ENCODE measurements at regions not wholly inside any gene's neighbourhood (a gene's known extent, or its start where the extent isn't known, plus 50 kb on each side); places are given as distances from the start of the nearest gene placed in this dataset.

GRCh38 chr6:67501755-67502154 lies 1133.3 kb upstream of the ADGRB3 start:
- no peak overlapping the region for H3K27ac ChIP-seq
- no peaks in the 10 kb centered on the region for H3K9me3 ChIP-seq
- no peak for DNase-seq
- H3K27me3 ChIP-seq: no peaks in the 10 kb centered on the region
- no peaks in the 10 kb centered on the region for H3K4me1 ChIP-seq
- in situ Hi-C loops (cut with MboI; ENCODE audit: low pct_ligation_motif_present in 1 of 4, low pct_unique_long_range_greater_than_20kb in 1 of 4, low sequenced_read_pairs in 3 of 4) (no loop called here), intact Hi-C loops (cut with DNase I; ENCODE audit: low total_unique reads) (no loop called here)
- H3K36me3 ChIP-seq: no peaks in the 10 kb centered on the region
- 43 to 49% methylated on average over 5 of the region's 5 CpGs for WGBS, 2 donors (ENCODE audit: low coverage in 1 of 2)
- H3K4me3 ChIP-seq: no peak overlapping the region
- TF ChIP-seq POLR2AphosphoS5 (IDR thresholded peaks at IDR 0.05): no peak
- no peak for TF ChIP-seq POLR2A (IDR thresholded peaks at IDR 0.05)

GRCh38 chr6:67497749-67498148 lies 1137.3 kb upstream of the ADGRB3 start:
- Histone ChIP-seq H3K36me3 (no peaks in the 10 kb centered on the region), H3K27me3 (no peaks in the 10 kb centered on the region), H3K4me3 (no peak overlapping the region), H3K27ac (no peak overlapping the region), H3K4me1 (no peaks in the 10 kb centered on the region), H3K9me3 (no peaks in the 10 kb centered on the region)
- intact Hi-C loops (cut with DNase I; ENCODE audit: low total_unique reads) (no loop called here), in situ Hi-C loops (cut with MboI; ENCODE audit: low pct_ligation_motif_present in 1 of 4, low pct_unique_long_range_greater_than_20kb in 1 of 4, low sequenced_read_pairs in 3 of 4) (no loop called here)
- no peak for DNase-seq
- no peak for TF ChIP-seq EP300 (IDR thresholded peaks at IDR 0.05; ENCODE audit: low read depth)
- no peak for TF ChIP-seq POLR2A (IDR thresholded peaks at IDR 0.05)
- no peak for TF ChIP-seq POLR2AphosphoS5 (IDR thresholded peaks at IDR 0.05)
- TF ChIP-seq, protein P1, sequence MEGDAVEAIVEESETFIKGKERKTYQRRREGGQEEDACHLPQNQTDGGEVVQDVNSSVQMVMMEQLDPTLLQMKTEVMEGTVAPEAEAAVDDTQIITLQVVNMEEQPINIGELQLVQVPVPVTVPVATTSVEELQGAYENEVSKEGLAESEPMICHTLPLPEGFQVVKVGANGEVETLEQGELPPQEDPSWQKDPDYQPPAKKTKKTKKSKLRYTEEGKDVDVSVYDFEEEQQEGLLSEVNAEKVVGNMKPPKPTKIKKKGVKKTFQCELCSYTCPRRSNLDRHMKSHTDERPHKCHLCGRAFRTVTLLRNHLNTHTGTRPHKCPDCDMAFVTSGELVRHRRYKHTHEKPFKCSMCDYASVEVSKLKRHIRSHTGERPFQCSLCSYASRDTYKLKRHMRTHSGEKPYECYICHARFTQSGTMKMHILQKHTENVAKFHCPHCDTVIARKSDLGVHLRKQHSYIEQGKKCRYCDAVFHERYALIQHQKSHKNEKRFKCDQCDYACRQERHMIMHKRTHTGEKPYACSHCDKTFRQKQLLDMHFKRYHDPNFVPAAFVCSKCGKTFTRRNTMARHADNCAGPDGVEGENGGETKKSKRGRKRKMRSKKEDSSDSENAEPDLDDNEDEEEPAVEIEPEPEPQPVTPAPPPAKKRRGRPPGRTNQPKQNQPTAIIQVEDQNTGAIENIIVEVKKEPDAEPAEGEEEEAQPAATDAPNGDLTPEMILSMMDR (IDR thresholded peaks at IDR 0.05): no peak
- WGBS, 2 donors (ENCODE audit: low coverage in 1 of 2): 40 to 77% methylated on average over 1 of the region's 1 CpG

- in situ Hi-C loops (cut with MboI; ENCODE audit: low pct_ligation_motif_present in 1 of 4, low pct_unique_long_range_greater_than_20kb in 1 of 4, low sequenced_read_pairs in 3 of 4): no loop called here
- WGBS, 2 donors (ENCODE audit: low coverage in 1 of 2): 68 to 88% methylated on average over 3 of the region's 3 CpGs
- no peak overlapping the region for H3K27ac ChIP-seq
Observed at GRCh38 chr6:67496191-67496590, 1138.9 kb upstream of the ADGRB3 start.

GRCh38 chr6:67493682-67494081 lies 1141.4 kb upstream of the ADGRB3 start:
- no peak for DNase-seq
- Histone ChIP-seq H3K36me3 (no peaks in the 10 kb centered on the region), H3K4me1 (no peaks in the 10 kb centered on the region), H3K27ac (no peak overlapping the region), H3K4me3 (no peak overlapping the region), H3K9me3 (peaks cover 0 to 6% of the 10 kb centered on the region in 2 donors), H3K27me3 (no peaks in the 10 kb centered on the region)
- TF ChIP-seq EP300 (IDR thresholded peaks at IDR 0.05; ENCODE audit: low read depth): no peak
- in situ Hi-C loops (cut with MboI; ENCODE audit: low pct_ligation_motif_present in 1 of 4, low pct_unique_long_range_greater_than_20kb in 1 of 4, low sequenced_read_pairs in 3 of 4) (no loop called here), intact Hi-C loops (cut with DNase I; ENCODE audit: low total_unique reads) (no loop called here)

More at GRCh38 chr6:67496191-67496590, 1138.9 kb upstream of the ADGRB3 start:
- TF ChIP-seq EP300 (IDR thresholded peaks at IDR 0.05; ENCODE audit: low read depth) (no peak), POLR2A (IDR thresholded peaks at IDR 0.05) (no peak), POLR2AphosphoS5 (IDR thresholded peaks at IDR 0.05) (no peak)
- TF ChIP-seq, protein P1 (IDR thresholded peaks at IDR 0.05): no peak
- DNase-seq: no peak
- Histone ChIP-seq H3K4me1 (no peaks in the 10 kb centered on the region), H3K4me3 (no peak overlapping the region), H3K36me3 (no peaks in the 10 kb centered on the region), H3K9me3 (peaks cover 0 to 6% of the 10 kb centered on the region in 2 donors), H3K27me3 (no peaks in the 10 kb centered on the region)
- intact Hi-C loops (cut with DNase I; ENCODE audit: low total_unique reads): no loop called here

GRCh38 chr6:67475700-67476099 lies 1159.4 kb upstream of the ADGRB3 start:
- Histone ChIP-seq H3K4me1 (no peaks in the 10 kb centered on the region), H3K27me3 (no peaks in the 10 kb centered on the region), H3K9me3 (no peaks in the 10 kb centered on the region), H3K4me3 (no peak overlapping the region), H3K27ac (no peak overlapping the region), H3K36me3 (no peaks in the 10 kb centered on the region)
- intact Hi-C loops (cut with DNase I; ENCODE audit: low total_unique reads) (no loop called here), in situ Hi-C loops (cut with MboI; ENCODE audit: low pct_ligation_motif_present in 1 of 4, low pct_unique_long_range_greater_than_20kb in 1 of 4, low sequenced_read_pairs in 3 of 4) (no loop called here)
- WGBS, 2 donors (ENCODE audit: low coverage in 1 of 2): 33% methylated on average over 1 of the region's 1 CpG; no CpG with 5 or more reads in 1 of the 2 donors
- no peak for TF ChIP-seq POLR2A (IDR thresholded peaks at IDR 0.05)
- TF ChIP-seq, protein P1 (IDR thresholded peaks at IDR 0.05): no peak
- no peak for TF ChIP-seq EP300 (IDR thresholded peaks at IDR 0.05; ENCODE audit: low read depth)
- no peak for TF ChIP-seq POLR2AphosphoS5 (IDR thresholded peaks at IDR 0.05)
- DNase-seq: no peak
